ENCODE measurements at regions not wholly inside any gene's neighbourhood (a gene's known extent, or its start where the extent isn't known, plus 50 kb on each side); places are given as distances from the start of the nearest gene placed in this dataset.

DNA sequence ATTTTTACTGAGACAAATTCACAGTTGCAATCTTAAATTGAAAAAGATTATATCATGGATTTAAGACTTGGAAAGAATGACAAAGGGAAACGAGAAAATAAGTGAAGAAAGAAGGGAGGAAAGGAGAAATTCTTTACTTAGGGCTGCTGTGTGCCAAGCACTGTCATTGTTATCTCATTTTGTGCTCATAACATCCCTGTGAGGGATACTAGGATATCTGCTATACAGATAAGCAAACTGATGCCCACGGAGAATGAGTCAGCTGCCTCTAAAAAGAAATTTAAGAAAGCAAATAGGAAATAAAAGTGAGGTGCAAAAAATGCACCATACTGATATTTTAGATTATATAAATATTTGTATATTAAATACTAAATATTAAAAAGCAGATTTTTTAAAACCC, 183.6 kb upstream of the NR5A2 start:
- no peak overlapping the region for H3K27ac ChIP-seq (ENCODE audit: control insufficient read depth, insufficient read depth)
- FAIRE-seq (no peak), DNase-seq (ENCODE audit: low read depth, low spot score) (no peak), ATAC-seq (no peak)
- H3K9ac ChIP-seq (ENCODE audit: control insufficient read depth, insufficient read depth, low read length) = no peak overlapping the region
- no peaks in the 10 kb centered on the region for H3K36me3 ChIP-seq (ENCODE audit: control insufficient read depth in 2 of 2, insufficient read depth in 2 of 2, low read length in 1 of 2)
- no peaks in the 10 kb centered on the region for H3K9me3 ChIP-seq (replicated peaks; ENCODE audit: control insufficient read depth, insufficient read depth, low read length)
- no peak overlapping the region for H2AFZ ChIP-seq (ENCODE audit: control insufficient read depth, low read depth, low read length)
- no peak overlapping the region for H3K4me3 ChIP-seq
- H4K20me1 ChIP-seq (ENCODE audit: control insufficient read depth, insufficient read depth) = no peaks in the 10 kb centered on the region
- WGBS (ENCODE audit: insufficient coverage, insufficient replicate concordance, low lambda C conversion rate, missing lambda C conversion rate) = 2% methylated on average over 2 of the region's 2 CpGs
- H3K4me1 ChIP-seq (ENCODE audit: control insufficient read depth, insufficient read depth, low read length) = no peaks in the 10 kb centered on the region
- SMC1A ChIA-PET (ENCODE audit: uncharacterized antibody, unreplicated experiment) = interaction anchor here (1.1 to 1.4 kb wide), 2 partner anchors 83 to 421 kb away, joined by 3 read pairs; no protein-coding TSS in a partner anchor
- POLR2A ChIA-PET = no interaction called here
- CTCF ChIA-PET = no interaction called here
- intact Hi-C loops (cut with micrococcal nuclease; ENCODE audit: unreplicated experiment) = no loop called here
- no peaks in the 10 kb centered on the region; a peak in 1 of 4 replicates for H3K27me3 ChIP-seq (replicated peaks in 1 of 2; ENCODE audit: control insufficient read depth in 2 of 2, insufficient read depth in 2 of 2, low read length in 1 of 2)
- in situ Hi-C loops (cut with MboI) = no loop called here
- RAD21 ChIA-PET (ENCODE audit: unreplicated experiment) = no interaction called here
- BruUV-seq (replicated peaks) = no TSS peak
- H3K79me2 ChIP-seq (ENCODE audit: control insufficient read depth, insufficient read depth, low read length) = no peaks in the 10 kb centered on the region
- no peak overlapping the region for H3K4me2 ChIP-seq (ENCODE audit: control insufficient read depth, insufficient read depth)
- TF ChIP-seq NRF1 (conservative IDR thresholded peaks at IDR 0.05; ENCODE audit: low read depth, low read length) (no peak), CHD2 (IDR thresholded peaks at IDR 0.05; ENCODE audit: borderline replicate concordance, low read depth, low read length) (no peak), MEF2B (IDR thresholded peaks at IDR 0.05; ENCODE audit: partially characterized antibody, poor library complexity, severe bottlenecking) (no peak), RUNX3 (IDR thresholded peaks at IDR 0.05; ENCODE audit: low read length) (no peak), DPF2 (IDR thresholded peaks at IDR 0.05) (no peak), KLF5 (IDR thresholded peaks at IDR 0.05; ENCODE audit: partially characterized antibody) (no peak), NBN (IDR thresholded peaks at IDR 0.05) (no peak), PRDM15 (CRISPR knock-in tag; IDR thresholded peaks at IDR 0.05) (no peak), EGR1 (IDR thresholded peaks at IDR 0.05; ENCODE audit: borderline replicate concordance in 1 of 2, low read depth in 2 of 2, low read length in 2 of 2) (no peak), CREB1 (IDR thresholded peaks at IDR 0.05; ENCODE audit: low read depth) (no peak), SIN3A (IDR thresholded peaks at IDR 0.05; ENCODE audit: low read depth, low read length) (no peak), SP1 (IDR thresholded peaks at IDR 0.05; ENCODE audit: low read depth, low read length) (no peak)
- TF ChIP-seq, protein P1, sequence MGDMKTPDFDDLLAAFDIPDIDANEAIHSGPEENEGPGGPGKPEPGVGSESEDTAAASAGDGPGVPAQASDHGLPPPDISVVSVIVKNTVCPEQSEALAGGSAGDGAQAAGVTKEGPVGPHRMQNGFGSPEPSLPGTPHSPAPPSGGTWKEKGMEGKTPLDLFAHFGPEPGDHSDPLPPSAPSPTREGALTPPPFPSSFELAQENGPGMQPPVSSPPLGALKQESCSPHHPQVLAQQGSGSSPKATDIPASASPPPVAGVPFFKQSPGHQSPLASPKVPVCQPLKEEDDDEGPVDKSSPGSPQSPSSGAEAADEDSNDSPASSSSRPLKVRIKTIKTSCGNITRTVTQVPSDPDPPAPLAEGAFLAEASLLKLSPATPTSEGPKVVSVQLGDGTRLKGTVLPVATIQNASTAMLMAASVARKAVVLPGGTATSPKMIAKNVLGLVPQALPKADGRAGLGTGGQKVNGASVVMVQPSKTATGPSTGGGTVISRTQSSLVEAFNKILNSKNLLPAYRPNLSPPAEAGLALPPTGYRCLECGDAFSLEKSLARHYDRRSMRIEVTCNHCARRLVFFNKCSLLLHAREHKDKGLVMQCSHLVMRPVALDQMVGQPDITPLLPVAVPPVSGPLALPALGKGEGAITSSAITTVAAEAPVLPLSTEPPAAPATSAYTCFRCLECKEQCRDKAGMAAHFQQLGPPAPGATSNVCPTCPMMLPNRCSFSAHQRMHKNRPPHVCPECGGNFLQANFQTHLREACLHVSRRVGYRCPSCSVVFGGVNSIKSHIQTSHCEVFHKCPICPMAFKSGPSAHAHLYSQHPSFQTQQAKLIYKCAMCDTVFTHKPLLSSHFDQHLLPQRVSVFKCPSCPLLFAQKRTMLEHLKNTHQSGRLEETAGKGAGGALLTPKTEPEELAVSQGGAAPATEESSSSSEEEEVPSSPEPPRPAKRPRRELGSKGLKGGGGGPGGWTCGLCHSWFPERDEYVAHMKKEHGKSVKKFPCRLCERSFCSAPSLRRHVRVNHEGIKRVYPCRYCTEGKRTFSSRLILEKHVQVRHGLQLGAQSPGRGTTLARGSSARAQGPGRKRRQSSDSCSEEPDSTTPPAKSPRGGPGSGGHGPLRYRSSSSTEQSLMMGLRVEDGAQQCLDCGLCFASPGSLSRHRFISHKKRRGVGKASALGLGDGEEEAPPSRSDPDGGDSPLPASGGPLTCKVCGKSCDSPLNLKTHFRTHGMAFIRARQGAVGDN (IDR thresholded peaks at IDR 0.05) = no peak
